ENCODE measurements at regions not wholly inside any gene's neighbourhood (a gene's known extent, or its start where the extent isn't known, plus 50 kb on each side); places are given as distances from the start of the nearest gene placed in this dataset.
A peak's percentile ranks its signal among the peaks of the same experiment; 100 is the strongest.

- Histone ChIP-seq H3K79me2 (ENCODE audit: control insufficient read depth, insufficient read depth, low read length) (no peaks in the 10 kb centered on the region), H3K23ac (ENCODE audit: low read length) (no peak overlapping the region), H2BK120ac (ENCODE audit: low read depth, low read length) (no peak overlapping the region), H3K4me1 (ENCODE audit: control insufficient read depth, low read depth, low read length) (peaks cover 5% of the 10 kb centered on the region), H3K56ac (ENCODE audit: low read length) (peak overlapping the region; percentile 34), H3K27ac (ENCODE audit: low read depth, low read length) (no peak overlapping the region), H4K5ac (ENCODE audit: low read length) (no peak overlapping the region), H3K9ac (ENCODE audit: low read length) (no peak overlapping the region), H2AK5ac (ENCODE audit: low read length) (no peak overlapping the region), H3K79me1 (ENCODE audit: low read length) (no peaks in the 10 kb centered on the region), H3K4me3 (ENCODE audit: low read length) (no peak overlapping the region), H2BK5ac (ENCODE audit: low read length) (no peak overlapping the region), H3K18ac (ENCODE audit: low read length) (no peak overlapping the region), H3K27me3 (ENCODE audit: insufficient read depth, low read length, poor library complexity) (no peaks in the 10 kb centered on the region), H3K4ac (ENCODE audit: low read depth, low read length) (no peak overlapping the region), H2BK15ac (replicated peaks; ENCODE audit: low read depth) (no peak overlapping the region), H3K36me3 (ENCODE audit: control insufficient read depth, insufficient read depth, low read length) (no peaks in the 10 kb centered on the region), H4K8ac (ENCODE audit: low read depth, low read length) (no peak overlapping the region), H3K4me2 (ENCODE audit: low read length) (no peak overlapping the region)
- DNase-seq, result peak; percentile 14
- no CpG with 5 or more reads among the region's 2 CpGs for WGBS (ENCODE audit: extremely low coverage, insufficient coverage, low lambda C conversion rate)
These were observed 870.2 kb downstream of the SI start for GRCh38 chr3:164208048-164208447.

DNA sequence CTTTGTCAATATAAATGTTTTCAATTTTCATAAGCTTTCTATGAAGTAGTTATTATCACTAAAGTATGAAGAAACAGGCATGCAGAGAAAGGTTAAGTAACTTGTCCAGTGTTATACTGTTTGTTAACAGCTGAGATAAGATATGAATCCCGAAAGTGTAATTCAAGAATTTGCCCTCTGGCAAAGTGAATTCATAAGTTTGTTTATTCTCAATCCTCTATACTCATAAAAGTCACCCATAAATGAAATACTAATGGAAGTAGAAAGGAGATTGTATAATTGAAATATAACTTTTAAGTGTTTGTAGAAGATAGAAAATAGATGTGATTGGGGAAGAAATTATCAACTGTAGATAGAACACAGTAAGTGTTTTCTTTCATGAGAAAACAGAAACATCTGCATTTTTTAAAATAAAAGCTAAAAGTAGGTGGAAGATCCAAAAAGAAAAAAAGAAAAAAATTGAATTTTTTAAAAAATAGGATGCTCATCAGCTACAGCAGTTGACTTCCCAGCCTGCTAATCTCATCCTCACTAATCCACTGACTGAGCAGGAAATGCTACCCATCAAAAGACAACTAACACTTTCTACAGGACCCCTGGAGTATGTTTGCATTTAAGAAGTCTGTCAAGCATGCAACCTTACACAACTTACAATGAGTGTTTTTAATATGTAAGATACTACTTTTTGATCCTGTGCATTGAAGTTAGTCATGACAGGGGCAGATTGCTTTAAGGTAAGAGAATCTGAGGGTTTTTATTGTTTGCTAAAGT, 878.1 kb downstream of the SI start:
- H4K5ac ChIP-seq (ENCODE audit: low read length), result no peak overlapping the region
- no peak overlapping the region for H2BK120ac ChIP-seq (ENCODE audit: low read depth, low read length)
- no peak overlapping the region for H3K18ac ChIP-seq (ENCODE audit: low read length)
- peak; percentile 77 for DNase-seq
- H3K9ac ChIP-seq (ENCODE audit: low read length), result no peak overlapping the region
- no peaks in the 10 kb centered on the region for H3K27me3 ChIP-seq (ENCODE audit: insufficient read depth, low read length, poor library complexity)
- no peak overlapping the region for H3K56ac ChIP-seq (ENCODE audit: low read length)
- H2BK15ac ChIP-seq (replicated peaks; ENCODE audit: low read depth), result no peak overlapping the region
- H3K4me2 ChIP-seq (ENCODE audit: low read length), result no peak overlapping the region
- no peaks in the 10 kb centered on the region for H3K36me3 ChIP-seq (ENCODE audit: control insufficient read depth, insufficient read depth, low read length)
- no peaks in the 10 kb centered on the region for H3K4me1 ChIP-seq (ENCODE audit: control insufficient read depth, low read depth, low read length)
- no peak overlapping the region for H3K27ac ChIP-seq (ENCODE audit: low read depth, low read length)
- no CpG with 5 or more reads among the region's 1 CpG for WGBS (ENCODE audit: extremely low coverage, insufficient coverage, low lambda C conversion rate)
- H3K23ac ChIP-seq (ENCODE audit: low read length), result no peak overlapping the region
- no peak overlapping the region for H2AK5ac ChIP-seq (ENCODE audit: low read length)
- H3K4me3 ChIP-seq (ENCODE audit: low read length), result no peak overlapping the region
- no peaks in the 10 kb centered on the region for H3K79me1 ChIP-seq (ENCODE audit: low read length)
- no peak overlapping the region for H3K4ac ChIP-seq (ENCODE audit: low read depth, low read length)
- H4K8ac ChIP-seq (ENCODE audit: low read depth, low read length), result no peak overlapping the region
- no peaks in the 10 kb centered on the region for H3K79me2 ChIP-seq (ENCODE audit: control insufficient read depth, insufficient read depth, low read length)
- no peak overlapping the region for H2BK5ac ChIP-seq (ENCODE audit: low read length)

DNA sequence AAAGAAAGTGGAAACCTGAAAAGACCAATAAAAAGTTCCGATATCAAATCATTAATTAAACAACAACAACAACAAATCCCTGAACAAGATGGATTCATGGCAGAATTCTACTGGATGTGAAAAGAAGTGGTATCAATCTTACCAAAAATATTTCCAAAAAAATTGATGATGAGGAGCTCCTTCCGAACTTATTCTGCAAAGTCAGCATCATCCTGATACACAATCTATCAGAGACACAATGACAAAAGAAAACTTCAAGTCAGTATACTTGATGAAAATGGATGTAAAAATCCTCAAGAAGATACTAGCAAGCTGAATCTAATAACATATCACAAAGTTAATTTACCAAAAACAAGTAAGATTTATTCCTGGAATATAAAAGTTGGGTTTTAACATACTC, 881.8 kb downstream of the SI start:
- H3K79me1 ChIP-seq (ENCODE audit: low read length), result no peaks in the 10 kb centered on the region
- H3K18ac ChIP-seq (ENCODE audit: low read length), result no peak overlapping the region
- H3K9ac ChIP-seq (ENCODE audit: low read length), result no peak overlapping the region
- H3K27ac ChIP-seq (ENCODE audit: low read depth, low read length), result no peak overlapping the region
- no peaks in the 10 kb centered on the region for H3K79me2 ChIP-seq (ENCODE audit: control insufficient read depth, insufficient read depth, low read length)
- no peak overlapping the region for H2BK5ac ChIP-seq (ENCODE audit: low read length)
- DNase-seq, result no peak
- WGBS (ENCODE audit: extremely low coverage, insufficient coverage, low lambda C conversion rate), result no CpG with 5 or more reads among the region's 2 CpGs
- no peak overlapping the region for H2BK120ac ChIP-seq (ENCODE audit: low read depth, low read length)
- no peak overlapping the region for H3K4me3 ChIP-seq (ENCODE audit: low read length)
- no peaks in the 10 kb centered on the region for H3K36me3 ChIP-seq (ENCODE audit: control insufficient read depth, insufficient read depth, low read length)
- no peak overlapping the region for H4K5ac ChIP-seq (ENCODE audit: low read length)
- no peak overlapping the region for H2AK5ac ChIP-seq (ENCODE audit: low read length)
- no peak overlapping the region for H3K23ac ChIP-seq (ENCODE audit: low read length)
- H3K4ac ChIP-seq (ENCODE audit: low read depth, low read length), result no peak overlapping the region
- no peak overlapping the region for H4K8ac ChIP-seq (ENCODE audit: low read depth, low read length)
- no peak overlapping the region for H3K56ac ChIP-seq (ENCODE audit: low read length)
- no peak overlapping the region for H3K4me2 ChIP-seq (ENCODE audit: low read length)
- H3K4me1 ChIP-seq (ENCODE audit: control insufficient read depth, low read depth, low read length), result no peaks in the 10 kb centered on the region
- no peak overlapping the region for H2BK15ac ChIP-seq (replicated peaks; ENCODE audit: low read depth)
- no peaks in the 10 kb centered on the region for H3K27me3 ChIP-seq (ENCODE audit: insufficient read depth, low read length, poor library complexity)

DNA sequence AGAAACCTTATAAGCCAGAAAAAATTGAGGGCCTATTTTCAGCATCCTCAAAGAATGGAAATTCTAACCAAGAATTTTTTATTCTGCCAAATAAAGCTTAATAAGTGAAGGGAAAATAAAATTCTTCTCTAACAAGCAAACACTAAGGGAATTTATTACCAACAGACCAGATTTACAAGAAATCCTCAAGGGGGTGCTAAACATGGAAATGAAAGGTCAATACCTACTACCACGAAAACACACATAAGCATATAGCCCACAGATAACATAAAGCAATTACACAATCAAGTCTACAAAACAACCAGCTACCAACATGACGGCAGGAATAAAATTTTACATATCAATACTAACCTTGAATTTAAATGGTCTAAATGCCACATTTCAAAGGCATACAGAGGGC, 883.5 kb downstream of the SI start:
- H3K56ac ChIP-seq (ENCODE audit: low read length), result no peak overlapping the region
- no peak overlapping the region for H2BK15ac ChIP-seq (replicated peaks; ENCODE audit: low read depth)
- H3K4me1 ChIP-seq (ENCODE audit: control insufficient read depth, low read depth, low read length), result no peaks in the 10 kb centered on the region
- H3K79me2 ChIP-seq (ENCODE audit: control insufficient read depth, insufficient read depth, low read length), result no peaks in the 10 kb centered on the region
- no peaks in the 10 kb centered on the region for H3K79me1 ChIP-seq (ENCODE audit: low read length)
- H3K4me2 ChIP-seq (ENCODE audit: low read length), result no peak overlapping the region
- no peak overlapping the region for H2BK120ac ChIP-seq (ENCODE audit: low read depth, low read length)
- WGBS (ENCODE audit: extremely low coverage, insufficient coverage, low lambda C conversion rate), result no CpG with 5 or more reads among the region's 2 CpGs
- H3K4ac ChIP-seq (ENCODE audit: low read depth, low read length), result no peak overlapping the region
- no peak overlapping the region for H3K4me3 ChIP-seq (ENCODE audit: low read length)
- H3K9ac ChIP-seq (ENCODE audit: low read length), result no peak overlapping the region
- no peak overlapping the region for H4K5ac ChIP-seq (ENCODE audit: low read length)
- no peak overlapping the region for H2BK5ac ChIP-seq (ENCODE audit: low read length)
- H3K36me3 ChIP-seq (ENCODE audit: control insufficient read depth, insufficient read depth, low read length), result no peaks in the 10 kb centered on the region
- H2AK5ac ChIP-seq (ENCODE audit: low read length), result no peak overlapping the region
- no peak overlapping the region for H3K18ac ChIP-seq (ENCODE audit: low read length)
- peak; percentile 51 for DNase-seq
- no peak overlapping the region for H4K8ac ChIP-seq (ENCODE audit: low read depth, low read length)
- H3K27ac ChIP-seq (ENCODE audit: low read depth, low read length), result no peak overlapping the region
- H3K23ac ChIP-seq (ENCODE audit: low read length), result no peak overlapping the region
- no peaks in the 10 kb centered on the region for H3K27me3 ChIP-seq (ENCODE audit: insufficient read depth, low read length, poor library complexity)

- Histone ChIP-seq H2BK120ac (ENCODE audit: low read depth, low read length) (no peak overlapping the region), H3K18ac (ENCODE audit: low read length) (no peak overlapping the region), H3K27me3 (ENCODE audit: insufficient read depth, low read length, poor library complexity) (no peaks in the 10 kb centered on the region), H3K56ac (ENCODE audit: low read length) (no peak overlapping the region), H3K79me1 (ENCODE audit: low read length) (no peaks in the 10 kb centered on the region), H3K9ac (ENCODE audit: low read length) (no peak overlapping the region), H3K79me2 (ENCODE audit: control insufficient read depth, insufficient read depth, low read length) (no peaks in the 10 kb centered on the region), H3K4me2 (ENCODE audit: low read length) (no peak overlapping the region), H3K4me1 (ENCODE audit: control insufficient read depth, low read depth, low read length) (no peaks in the 10 kb centered on the region), H2BK15ac (replicated peaks; ENCODE audit: low read depth) (no peak overlapping the region), H2BK5ac (ENCODE audit: low read length) (no peak overlapping the region), H3K4me3 (ENCODE audit: low read length) (no peak overlapping the region), H3K36me3 (ENCODE audit: control insufficient read depth, insufficient read depth, low read length) (no peaks in the 10 kb centered on the region), H4K8ac (ENCODE audit: low read depth, low read length) (no peak overlapping the region), H3K27ac (ENCODE audit: low read depth, low read length) (no peak overlapping the region), H3K23ac (ENCODE audit: low read length) (no peak overlapping the region), H2AK5ac (ENCODE audit: low read length) (no peak overlapping the region), H4K5ac (ENCODE audit: low read length) (no peak overlapping the region), H3K4ac (ENCODE audit: low read depth, low read length) (no peak overlapping the region)
- no CpG with 5 or more reads among the region's 4 CpGs for WGBS (ENCODE audit: extremely low coverage, insufficient coverage, low lambda C conversion rate)
- no peak for DNase-seq
These were observed 885.3 kb downstream of the SI start for GRCh38 chr3:164192974-164193373.

GRCh38 chr3:164190566-164190965, 887.7 kb downstream of the SI start:
- H3K56ac ChIP-seq (ENCODE audit: low read length), result no peak overlapping the region
- H3K4me1 ChIP-seq (ENCODE audit: control insufficient read depth, low read depth, low read length), result no peaks in the 10 kb centered on the region
- no peak overlapping the region for H3K18ac ChIP-seq (ENCODE audit: low read length)
- no peak overlapping the region for H3K4ac ChIP-seq (ENCODE audit: low read depth, low read length)
- no peak overlapping the region for H2AK5ac ChIP-seq (ENCODE audit: low read length)
- H3K36me3 ChIP-seq (ENCODE audit: control insufficient read depth, insufficient read depth, low read length), result no peaks in the 10 kb centered on the region
- no peak overlapping the region for H2BK5ac ChIP-seq (ENCODE audit: low read length)
- no peak overlapping the region for H2BK15ac ChIP-seq (replicated peaks; ENCODE audit: low read depth)
- H4K8ac ChIP-seq (ENCODE audit: low read depth, low read length), result no peak overlapping the region
- H3K27ac ChIP-seq (ENCODE audit: low read depth, low read length), result no peak overlapping the region
- H3K4me2 ChIP-seq (ENCODE audit: low read length), result no peak overlapping the region
- no peak overlapping the region for H3K9ac ChIP-seq (ENCODE audit: low read length)
- H3K79me2 ChIP-seq (ENCODE audit: control insufficient read depth, insufficient read depth, low read length), result no peaks in the 10 kb centered on the region
- no peaks in the 10 kb centered on the region for H3K27me3 ChIP-seq (ENCODE audit: insufficient read depth, low read length, poor library complexity)
- H3K79me1 ChIP-seq (ENCODE audit: low read length), result no peaks in the 10 kb centered on the region
- H3K4me3 ChIP-seq (ENCODE audit: low read length), result no peak overlapping the region
- DNase-seq, result no peak
- H3K23ac ChIP-seq (ENCODE audit: low read length), result no peak overlapping the region
- no peak overlapping the region for H4K5ac ChIP-seq (ENCODE audit: low read length)
- H2BK120ac ChIP-seq (ENCODE audit: low read depth, low read length), result no peak overlapping the region

Data from mesendoderm (in vitro differentiated cells).